HG03025 (cell line): ENCODE measurements at regions not wholly inside any gene's neighbourhood (a gene's known extent, or its start where the extent isn't known, plus 50 kb on each side); places are given as distances from the start of the nearest gene placed in this dataset.

Experiments used
- ATAC-seq: cut with Tn5 transposase; IDR thresholded peaks from one replicate; pipeline ENCODE4 v1.9.1; 2021; ENCODE audit warnings: mild to moderate bottlenecking, moderate library complexity; ENCODE audit not compliant: unreplicated experiment, low FRiP score

GRCh38 chr20:48571949-48572847 lies 255.6 kb downstream of the PREX1 start:
- no peak for ATAC-seq

- ATAC-seq = no peak
Measured at GRCh38 chr20:48569679-48570078, 258.1 kb downstream of the PREX1 start.

- no peak for ATAC-seq
Measured at GRCh38 chr20:48568520-48568919, 259.3 kb downstream of the PREX1 start.

- ATAC-seq = no peak
Measured at GRCh38 chr20:48567145-48567544, 260.7 kb downstream of the PREX1 start.

DNA sequence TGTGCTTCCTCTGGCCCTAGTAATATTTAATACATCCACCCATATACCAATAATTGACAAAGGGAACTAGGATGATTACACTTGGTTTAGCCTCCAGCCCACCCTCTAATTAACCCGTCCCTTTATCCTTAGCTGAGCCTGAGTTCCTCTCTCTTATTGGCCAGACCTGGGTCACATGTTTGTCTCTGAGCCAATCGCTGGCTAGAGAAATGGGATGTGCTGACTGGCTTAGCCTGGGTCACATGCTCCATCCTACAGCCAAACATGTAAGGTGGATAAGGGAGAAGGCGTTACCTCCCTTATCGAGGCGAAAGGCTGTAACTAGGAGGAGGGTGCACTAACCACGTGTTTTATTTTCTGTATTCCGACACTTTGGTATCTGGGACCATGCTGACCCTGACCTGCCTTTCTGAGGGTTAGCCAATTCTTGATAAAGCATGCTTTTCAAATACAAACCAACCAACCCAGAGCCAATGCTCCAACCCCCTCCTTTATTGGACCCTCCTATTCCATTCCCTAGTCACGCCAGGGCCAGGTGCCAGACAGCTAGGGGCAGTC lies 262.7 kb downstream of the PREX1 start:
- ATAC-seq = no peak

GRCh38 chr20:48563191-48563870 lies 264.5 kb downstream of the PREX1 start:
- no peak for ATAC-seq

- ATAC-seq = no peak
Measured at GRCh38 chr20:48562586-48563116, 265.1 kb downstream of the PREX1 start.

DNA sequence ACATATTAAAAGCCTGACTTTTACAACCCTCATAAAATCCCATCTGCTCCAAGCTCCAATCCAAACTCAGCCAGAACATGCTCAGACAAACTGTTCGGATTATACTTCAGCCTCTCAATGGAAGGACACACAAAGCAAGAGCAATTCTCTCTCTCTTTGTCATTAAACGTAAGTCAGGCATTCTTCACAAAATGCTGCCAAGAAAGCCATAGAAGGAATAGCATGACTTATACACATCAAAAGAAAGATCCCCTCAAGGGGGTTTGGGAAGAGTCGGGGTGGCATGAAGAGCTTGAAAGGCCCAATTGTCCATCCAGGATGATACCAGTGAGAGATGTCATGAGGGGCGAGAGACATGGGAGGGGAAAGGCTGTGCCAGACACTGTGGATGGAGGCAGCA lies 268.9 kb downstream of the PREX1 start:
- ATAC-seq = no peak

- ATAC-seq = no peak
Measured at GRCh38 chr20:48557380-48557779, 270.4 kb downstream of the PREX1 start.

- ATAC-seq = no peak
Measured at GRCh38 chr20:48556956-48557355, 270.8 kb downstream of the PREX1 start.

- ATAC-seq = no peak
Measured at GRCh38 chr20:48552550-48552949, 275.2 kb downstream of the PREX1 start.

DNA sequence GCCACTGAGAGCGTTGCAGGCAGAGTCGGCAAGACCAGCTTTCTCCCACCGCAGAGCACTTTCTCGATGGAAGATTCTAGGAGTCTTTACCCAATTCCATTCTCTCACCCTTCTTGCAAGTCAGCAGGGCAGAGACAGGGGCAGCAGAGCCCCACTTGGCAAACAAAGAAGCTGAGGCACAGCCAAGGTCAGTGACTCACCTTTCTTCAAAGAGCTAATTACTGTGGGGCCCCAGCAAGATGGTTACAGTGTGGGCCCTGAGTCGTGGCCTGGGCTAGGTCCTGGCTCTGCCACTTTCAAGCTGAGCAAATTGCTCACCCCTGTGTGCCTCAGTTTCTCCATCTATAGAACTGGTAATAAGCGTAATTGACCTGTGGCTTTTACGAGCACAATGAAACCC lies 277.0 kb downstream of the PREX1 start:
- no peak for ATAC-seq

DNA sequence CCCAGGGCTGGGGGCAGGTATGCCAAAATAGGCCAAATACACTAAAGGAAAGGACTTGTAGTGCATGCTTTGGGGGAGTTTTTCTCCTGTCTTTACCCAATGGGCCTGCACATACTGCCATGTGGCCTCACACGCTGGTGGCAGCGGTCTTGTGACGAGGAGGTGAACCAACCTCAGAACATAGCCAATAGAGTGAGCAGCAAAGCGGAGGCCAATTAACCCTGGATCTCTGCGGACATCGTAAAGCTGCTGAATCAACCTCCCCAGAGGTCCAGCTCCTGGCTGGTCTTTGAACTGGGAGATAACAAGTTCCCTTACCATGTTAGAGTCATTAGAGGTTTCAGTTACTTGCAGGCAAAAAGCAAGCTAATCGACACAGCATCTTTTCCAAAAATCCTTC lies 280.1 kb downstream of the PREX1 start:
- no peak for ATAC-seq

GRCh38 chr20:48544402-48545339 lies 283.1 kb downstream of the PREX1 start:
- no peak for ATAC-seq

DNA sequence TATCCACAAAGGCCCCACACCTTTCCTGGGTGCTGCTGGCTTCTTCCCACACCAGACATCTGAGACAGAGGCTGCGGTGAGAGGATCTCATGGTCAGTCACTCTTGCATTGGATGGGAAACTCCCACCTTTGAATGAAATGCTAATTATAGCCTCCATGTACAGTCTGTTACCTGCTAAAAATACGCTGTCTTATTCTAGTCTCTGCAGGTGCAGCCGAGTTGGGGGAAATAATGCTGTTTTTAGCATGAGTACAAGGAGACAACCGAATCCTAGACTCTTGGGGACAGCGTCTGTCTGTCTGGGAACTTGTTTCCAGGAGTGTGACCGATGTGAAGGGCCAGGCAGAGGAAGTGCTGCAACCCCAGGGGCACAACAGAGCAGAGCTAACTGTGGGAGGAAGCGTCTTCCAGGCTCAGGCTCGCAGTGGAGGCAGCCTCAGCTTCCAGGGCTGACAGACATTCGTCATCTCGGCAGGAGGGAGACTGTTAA lies 286.2 kb downstream of the PREX1 start:
- ATAC-seq = no peak

DNA sequence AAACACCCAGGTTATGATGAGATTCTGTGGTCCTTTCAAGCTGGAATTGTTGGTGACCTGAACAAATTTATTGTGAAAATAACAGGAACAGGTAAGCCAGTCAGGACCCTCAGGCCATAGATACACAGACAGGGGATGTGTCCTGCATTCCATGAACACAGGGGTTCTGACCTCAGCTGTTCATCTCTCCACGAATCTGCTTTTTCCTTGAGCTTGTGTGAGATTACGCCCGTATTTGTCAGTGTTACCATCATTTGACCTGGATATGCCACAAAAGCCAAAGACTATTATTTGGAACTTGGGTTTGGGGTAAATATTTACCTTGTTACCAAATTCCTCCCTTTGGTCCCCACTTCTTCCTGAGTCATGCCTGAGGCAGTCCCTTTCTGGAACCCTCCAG lies 288.9 kb downstream of the PREX1 start:
- ATAC-seq = no peak

- ATAC-seq = no peak
Measured at GRCh38 chr20:48538058-48538825, 289.6 kb downstream of the PREX1 start.

GRCh38 chr20:48536206-48536605 lies 291.6 kb downstream of the PREX1 start:
- no peak for ATAC-seq

DNA sequence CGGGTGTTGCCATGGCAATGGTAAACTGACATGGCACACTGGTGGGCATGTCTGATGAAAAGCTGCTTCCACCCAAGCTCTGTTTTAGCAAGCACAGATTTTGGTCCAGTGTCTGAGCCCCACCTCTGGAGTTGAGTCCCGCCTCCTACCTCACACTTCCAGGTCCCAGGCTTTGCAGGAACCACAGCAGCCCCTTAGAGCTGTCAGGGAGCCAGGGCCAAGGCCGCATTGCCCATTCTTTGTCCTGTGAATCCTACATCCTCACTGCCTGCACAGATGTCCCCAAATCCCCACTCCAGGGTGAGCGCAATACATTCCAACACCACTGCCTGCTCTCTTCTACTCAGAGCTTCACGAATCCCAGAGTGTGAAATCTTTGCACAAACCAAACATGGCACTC lies 292.2 kb downstream of the PREX1 start:
- no peak for ATAC-seq
